HEK293T (cell line): ENCODE measurements at regions not wholly inside any gene's neighbourhood (a gene's known extent, or its start where the extent isn't known, plus 50 kb on each side); places are given as distances from the start of the nearest gene placed in this dataset.

Source experiments
- ARNT ChIP-seq: fragments of 450-650 bp; IDR thresholded peaks from 2 replicates; pipeline ENCODE4 v1.6.1; 2017; ENCODE audit warnings: mild to moderate bottlenecking
- BHLHE40 ChIP-seq: fragments of 450-650 bp; IDR thresholded peaks from 2 replicates; pipeline ENCODE4 v1.6.1; 2016; ENCODE audit warnings: mild to moderate bottlenecking, moderate library complexity, borderline replicate concordance
- CTBP1 ChIP-seq: fragments of 450-650 bp; IDR thresholded peaks from 2 replicates; pipeline ENCODE4 v1.6.1; 2016; ENCODE audit warnings: borderline replicate concordance
- ELF4 ChIP-seq: fragments of 450-650 bp; IDR thresholded peaks from 2 replicates; pipeline ENCODE4 v1.6.1; 2017; ENCODE audit warnings: antibody characterized with exemption
- FOXM1 ChIP-seq: fragments of 450-650 bp; IDR thresholded peaks from 2 replicates; pipeline ENCODE4 v1.6.1; 2017; ENCODE audit warnings: mild to moderate bottlenecking, borderline replicate concordance
- HDGF ChIP-seq: fragments of 450-650 bp; IDR thresholded peaks from 2 replicates; pipeline ENCODE4 v1.6.1; 2017; ENCODE audit warnings: antibody characterized with exemption, borderline replicate concordance
- L3MBTL2 ChIP-seq: fragments of 450-650 bp; conservative IDR thresholded peaks from 2 replicates; pipeline ENCODE4 v1.6.1; 2016; ENCODE audit warnings: mild to moderate bottlenecking
- NFRKB ChIP-seq: fragments of 450-650 bp; IDR thresholded peaks from 2 replicates; pipeline ENCODE4 v1.6.1; 2016; ENCODE audit warnings: mild to moderate bottlenecking, moderate library complexity
- SP1 ChIP-seq: fragments of 450-650 bp; IDR thresholded peaks from 2 replicates; pipeline ENCODE4 v1.6.1; 2017
- SUZ12 ChIP-seq: fragments of 450-650 bp; IDR thresholded peaks from 2 replicates; pipeline ENCODE4 v1.6.1; 2016; ENCODE audit warnings: mild to moderate bottlenecking
- TARDBP ChIP-seq: fragments of 450-650 bp; IDR thresholded peaks from 2 replicates; pipeline ENCODE4 v1.6.1; 2016
- ZNF384 ChIP-seq: fragments of 450-650 bp; IDR thresholded peaks from 2 replicates; pipeline ENCODE4 v1.6.1; 2016

DNA sequence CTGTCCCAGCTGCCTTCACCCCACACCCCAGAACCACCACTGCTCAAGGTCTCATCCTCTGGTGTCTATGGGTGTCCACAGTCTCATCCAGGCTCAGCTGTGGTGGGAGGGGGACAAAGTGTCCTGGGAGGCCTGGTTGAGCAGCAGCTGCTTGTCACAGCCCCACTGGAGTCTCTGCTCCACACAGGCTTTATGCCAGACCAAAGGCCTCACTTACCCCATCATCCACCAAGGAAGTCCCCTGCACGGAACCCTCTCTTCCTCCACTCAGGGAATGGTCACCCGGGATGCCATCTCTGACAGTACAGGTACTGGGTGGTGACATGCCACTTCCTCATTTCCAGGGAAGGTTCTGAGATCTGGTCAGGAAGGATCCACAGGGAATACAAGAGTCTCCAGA lies 925.4 kb upstream of the ZNF722 start:
- TF ChIP-seq BHLHE40 (no peak), NFRKB (no peak), SP1 (no peak), ELF4 (no peak), ZNF384 (no peak), SUZ12 (no peak), TARDBP (no peak), HDGF (no peak), FOXM1 (no peak), CTBP1 (no peak), ARNT (no peak), L3MBTL2 (no peak)
